HepG2 (cell line): ENCODE measurements at regions not wholly inside any gene's neighbourhood (a gene's known extent, or its start where the extent isn't known, plus 50 kb on each side); places are given as distances from the start of the nearest gene placed in this dataset.

Source experiments
- ATAC-seq: fragments of 200-7000 bp; cut with Tn5 transposase; 3 replicates; pipeline ENCODE4 v1.9.1; 2020; ENCODE audit warnings: mild to moderate bottlenecking, moderate library complexity
- BruUV-seq: library from RNA; stranded (reverse); fragments of 400-500 nt; replicated peaks from 2 replicates; lab custom pipeline; 2021; lab: Mats Ljungman, UMichigan
- CTCF ChIA-PET: fragments of 300-600 bp; formaldehyde crosslinking; extraction: SDS; loops from one replicate; lab custom pipeline; 2021; ENCODE audit warnings: low total read pairs, inconsistent platforms, low intra/inter-chr PET ratio; lab: Yijun Ruan, JAX
- POLR2A ChIA-PET: fragments of 350-600 bp; sonication (Branson Sonifier 250); formaldehyde crosslinking; loops from one replicate; lab custom pipeline; 2020; ENCODE audit warnings: antibody characterized with exemption, inconsistent platforms; lab: Yijun Ruan, JAX
- DNase-seq: peaks from one replicate; pipeline ENCODE4 v3.0.0-alpha.2; 2015; ENCODE audit warnings: low spot score
- FAIRE-seq: peaks from 3 replicates; lab custom pipeline; 2011; peaks lifted over from hg19 to GRCh38; lab: Jason Lieb, UNC
- H2AFZ ChIP-seq: one replicate; pipeline ENCODE4 v1.6.1; 2011; ENCODE audit warnings: low read length, inconsistent platforms
- H3K27ac ChIP-seq: fragments of 300-600 bp; 3 replicates; pipeline ENCODE4 v1.8.0; 2011; ENCODE audit warnings: mixed run types, mild to moderate bottlenecking, mixed read lengths, low read length, inconsistent platforms; ENCODE audit not compliant: insufficient read depth; ENCODE audit errors: extremely low read length
- H3K27me3 ChIP-seq, 2 experiments: fragments of 200-600 bp in 1 of 2; 2 replicates in 1 of 2; 3 replicates in 1 of 2; pipeline versions ENCODE4 v1.6.0 to v1.8.0; 2011; ENCODE audit warnings: low read length in 2 of 2, mild to moderate bottlenecking in 2 of 2, moderate library complexity in 2 of 2, inconsistent platforms in 1 of 2; ENCODE audit not compliant: insufficient read depth in 2 of 2, control insufficient read depth in 1 of 2
- H3K36me3 ChIP-seq, 2 experiments: fragments of 200-600 bp in 1 of 2; replicated peaks in 1 of 2; 2 replicates in 1 of 2; 3 replicates in 1 of 2; pipeline versions ENCODE4 v1.5.1 to v1.8.0; 2011; ENCODE audit warnings: low read length in 2 of 2, inconsistent platforms in 1 of 2; ENCODE audit not compliant: insufficient read depth in 2 of 2, control insufficient read depth in 1 of 2
- H3K4me1 ChIP-seq: 2 replicates; pipeline ENCODE4 v1.5.1; 2012; ENCODE audit warnings: low read length, inconsistent platforms; ENCODE audit not compliant: insufficient read depth
- H3K4me2 ChIP-seq: 2 replicates; pipeline ENCODE4 v1.6.0; 2011; ENCODE audit warnings: low read depth, low read length, inconsistent platforms
- H3K4me3 ChIP-seq, 3 experiments: fragments of 200-600 bp in 1 of 3; sonication (generic), shearing (Covaris generic) in 1 of 3; replicated peaks in 1 of 3; 2 replicates each; pipeline ENCODE4 v1.5.1; 2011 to 2016; ENCODE audit warnings: low read length in 3 of 3, inconsistent platforms in 2 of 3, low read depth in 2 of 3, mild to moderate bottlenecking in 2 of 3, control low read depth in 1 of 3, mixed read lengths in 1 of 3; ENCODE audit not compliant: insufficient read depth in 1 of 3
- H3K79me2 ChIP-seq: one replicate; pipeline ENCODE4 v1.6.1; 2011; ENCODE audit warnings: low read length, inconsistent platforms; ENCODE audit not compliant: insufficient read depth
- H3K9ac ChIP-seq: 2 replicates; pipeline ENCODE4 v1.6.0; 2011; ENCODE audit warnings: mild to moderate bottlenecking, low read depth, low read length, inconsistent platforms; ENCODE audit not compliant: insufficient read depth
- H3K9me3 ChIP-seq: 2 replicates; pipeline ENCODE4 v1.5.1; 2012; ENCODE audit warnings: mild to moderate bottlenecking, low read length
- H4K20me1 ChIP-seq: 2 replicates; pipeline ENCODE4 v1.6.0; 2011; ENCODE audit warnings: inconsistent platforms, mild to moderate bottlenecking, low read length, moderate library complexity; ENCODE audit not compliant: insufficient read depth
- ADNP ChIP-seq: sonication (generic); formaldehyde crosslinking; IDR thresholded peaks from 2 replicates; pipeline ENCODE4 v1.4.0; 2020; ENCODE audit warnings: missing genetic modification reagents
- CC2D1A ChIP-seq: sonication (generic); formaldehyde crosslinking; IDR thresholded peaks from 2 replicates; pipeline ENCODE4 v1.8.1; 2023; ENCODE audit warnings: mild to moderate bottlenecking, missing genetic modification reagents
- CEBPB ChIP-seq: IDR thresholded peaks from 2 replicates; pipeline ENCODE4 v1.6.1; 2011; ENCODE audit warnings: low read depth, low read length, improper control_type of control experiment, borderline replicate concordance
- DNMT3B ChIP-seq: conservative IDR thresholded peaks from 2 replicates; pipeline ENCODE4 v1.6.1; 2016; ENCODE audit warnings: missing biosample characterization, control low read depth
- GLI4 ChIP-seq: sonication (generic); formaldehyde crosslinking; IDR thresholded peaks from 2 replicates; pipeline ENCODE4 v1.5.1; 2020; ENCODE audit warnings: missing genetic modification reagents, mild to moderate bottlenecking, moderate library complexity, borderline replicate concordance
- HNRNPUL1 ChIP-seq: fragments of 200-400 bp; formaldehyde crosslinking; IDR thresholded peaks from 2 replicates; pipeline ENCODE4 v1.6.1; 2017; ENCODE audit warnings: low read depth, mild to moderate bottlenecking, low read length, moderate library complexity
- HOMEZ ChIP-seq: IDR thresholded peaks from 2 replicates; pipeline ENCODE4 v1.6.1; 2016; ENCODE audit warnings: low read depth
- MZF1 ChIP-seq: sonication (generic); formaldehyde crosslinking; IDR thresholded peaks from 2 replicates; pipeline ENCODE4 v1.8.1; 2023; ENCODE audit warnings: mild to moderate bottlenecking, missing genetic modification reagents, borderline replicate concordance
- USF2 ChIP-seq, 2 experiments: sonication (generic) in 1 of 2; formaldehyde crosslinking in 1 of 2; IDR thresholded peaks; 2 replicates each; pipeline versions ENCODE4 v1.5.1 to v1.6.1; 2011 to 2020; ENCODE audit warnings: borderline replicate concordance in 1 of 2, low read depth in 1 of 2, low read length in 1 of 2, mild to moderate bottlenecking in 1 of 2, missing genetic modification reagents in 1 of 2, moderate library complexity in 1 of 2
- XBP1 ChIP-seq: sonication (generic); formaldehyde crosslinking; IDR thresholded peaks from 2 replicates; pipeline ENCODE4 v1.5.0; 2020; ENCODE audit warnings: missing genetic modification reagents
- WGBS: methylation state at CpG from one replicate; pipeline ENCODE4 v1.1.6; 2017; ENCODE audit warnings: low lambda C conversion rate; 5-methylcytosine and 5-hydroxymethylcytosine counted together
- in situ Hi-C: cut with HindIII; loops from 2 replicates; pipeline ENCODE4 v1.10.0; 2017; ENCODE audit warnings: low pct_unique_long_range_greater_than_20kb; ENCODE audit not compliant: extremely low pct_ligation_motif_present
- intact Hi-C: fragments of 100-400 bp; cut with micrococcal nuclease; formaldehyde crosslinking; loops from one replicate; pipeline ENCODE4 v1.10.0; 2022; ENCODE audit not compliant: unreplicated experiment

- no peaks in the 10 kb centered on the region for H3K36me3 ChIP-seq
- CTCF ChIA-PET, result no interaction called here
- POLR2A ChIA-PET, result no interaction called here
Observed at GRCh38 chr13:40121722-40122121, 466.3 kb downstream of the COG6 start.

GRCh38 chr13:40123962-40124632 lies 468.6 kb downstream of the COG6 start:
- CTCF ChIA-PET, result no interaction called here
- FAIRE-seq, result no peak
- ATAC-seq, result no peak
- in situ Hi-C loops, result no loop called here
- H3K4me2 ChIP-seq, result no peak overlapping the region
- no peaks in the 10 kb centered on the region for H3K36me3 ChIP-seq
- H3K27ac ChIP-seq, result no peak overlapping the region
- no peak overlapping the region for H3K4me3 ChIP-seq
- BruUV-seq, result no TSS peak
- no peaks in the 10 kb centered on the region for H4K20me1 ChIP-seq
- H3K4me1 ChIP-seq, result no peaks in the 10 kb centered on the region
- peaks cover 3% of the 10 kb centered on the region; the same call in 1 of the 2 replicates for H3K9me3 ChIP-seq
- intact Hi-C loops, result no loop called here
- 17% methylated on average over 2 of the region's 2 CpGs for WGBS
- no peaks in the 10 kb centered on the region for H3K79me2 ChIP-seq
- H3K27me3 ChIP-seq, result no peaks in the 10 kb centered on the region
- no peak for DNase-seq
- POLR2A ChIA-PET, result no interaction called here
- H2AFZ ChIP-seq, result no peak overlapping the region
- TF ChIP-seq USF2 (IDR thresholded peaks at IDR 0.05; ENCODE audit: low read depth, low read length) (no peak), USF2 (CRISPR knock-in tag; IDR thresholded peaks at IDR 0.05; ENCODE audit: borderline replicate concordance) (no peak), XBP1 (CRISPR knock-in tag) (no peak), DNMT3B (CRISPR knock-in tag) (no peak), HOMEZ (CRISPR knock-in tag) (no peak), ADNP (no peak), GLI4 (no peak), CC2D1A (CRISPR knock-in tag) (no peak)
- H3K9ac ChIP-seq, result no peak overlapping the region

More at GRCh38 chr13:40121722-40122121, 466.3 kb downstream of the COG6 start:
- BruUV-seq, result no TSS peak
- intact Hi-C loops, result no loop called here
- no peaks in the 10 kb centered on the region for H4K20me1 ChIP-seq
- WGBS, result 46% methylated on average over 2 of the region's 2 CpGs
- no peak overlapping the region for H3K4me3 ChIP-seq
- no peak for ATAC-seq
- H2AFZ ChIP-seq, result no peak overlapping the region
- DNase-seq, result no peak
- FAIRE-seq, result no peak
- no peaks in the 10 kb centered on the region for H3K4me1 ChIP-seq
- H3K9ac ChIP-seq, result no peak overlapping the region
- TF ChIP-seq CEBPB (no peak), MZF1 (CRISPR knock-in tag) (no peak), HNRNPUL1 (no peak)
- TF ChIP-seq, all 625 proteins: peak for 0
- H3K79me2 ChIP-seq, result no peaks in the 10 kb centered on the region
- in situ Hi-C loops, result no loop called here
- H3K9me3 ChIP-seq, result no peaks in the 10 kb centered on the region
- H3K4me2 ChIP-seq, result no peak overlapping the region
- H3K27ac ChIP-seq, result no peak overlapping the region
- H3K27me3 ChIP-seq, result no peaks in the 10 kb centered on the region
